Loucy (cell line): ENCODE measurements at regions not wholly inside any gene's neighbourhood (a gene's known extent, or its start where the extent isn't known, plus 50 kb on each side); places are given as distances from the start of the nearest gene placed in this dataset.

Source experiments
- H2AFZ ChIP-seq: fragments of 200-600 bp; sonication (generic); 2 replicates; pipeline ENCODE4 v1.6.0; 2016; ENCODE audit warnings: antibody characterized with exemption, mild to moderate bottlenecking, low read length, moderate library complexity
- H3F3A ChIP-seq: fragments of 200-600 bp; 2 replicates; pipeline ENCODE4 v1.6.0; 2016; ENCODE audit warnings: antibody characterized with exemption, low read depth, mild to moderate bottlenecking
- H3K27me3 ChIP-seq: fragments of 200-600 bp; sonication (generic); 2 replicates; pipeline ENCODE4 v1.6.1; 2014; ENCODE audit warnings: low read length, mild to moderate bottlenecking; ENCODE audit not compliant: insufficient read depth, poor library complexity, severe bottlenecking
- H3K36me3 ChIP-seq: fragments of 200-600 bp; sonication (generic); 2 replicates; pipeline ENCODE4 v1.6.1; 2016; ENCODE audit warnings: low read length; ENCODE audit not compliant: insufficient read depth
- H3K4me1 ChIP-seq: fragments of 200-600 bp; sonication (generic); 2 replicates; pipeline ENCODE4 v1.5.1; 2014; ENCODE audit warnings: low read length, mild to moderate bottlenecking; ENCODE audit not compliant: insufficient read depth, poor library complexity, severe bottlenecking
- H3K4me2 ChIP-seq: fragments of 200-600 bp; sonication (generic); 2 replicates; pipeline ENCODE4 v1.6.0; 2014; ENCODE audit warnings: antibody characterized with exemption, low read length, low read depth, mild to moderate bottlenecking; ENCODE audit not compliant: poor library complexity, severe bottlenecking
- H3K4me3 ChIP-seq: fragments of 200-600 bp; sonication (generic); 2 replicates; pipeline ENCODE4 v1.5.1; 2014; ENCODE audit warnings: low read length, mild to moderate bottlenecking, mixed read lengths; ENCODE audit not compliant: poor library complexity, severe bottlenecking
- H3K79me2 ChIP-seq: fragments of 200-600 bp; sonication (generic); 2 replicates; pipeline ENCODE4 v1.6.1; 2014; ENCODE audit warnings: low read length; ENCODE audit not compliant: insufficient read depth
- H3K9ac ChIP-seq: fragments of 200-600 bp; sonication (generic); 2 replicates; pipeline ENCODE4 v1.6.0; 2014; ENCODE audit warnings: mild to moderate bottlenecking, low read depth, low read length, moderate library complexity; ENCODE audit not compliant: poor library complexity, severe bottlenecking
- H3K9me2 ChIP-seq: fragments of 200-600 bp; sonication (generic); replicated peaks from 2 replicates; pipeline ENCODE4 v1.6.1; 2016; ENCODE audit warnings: low read depth, low read length, mixed read lengths
- H3K9me3 ChIP-seq: fragments of 200-600 bp; sonication (generic); 2 replicates; pipeline ENCODE4 v1.6.1; 2014; ENCODE audit warnings: mild to moderate bottlenecking, antibody characterized with exemption, low read length, low read depth; ENCODE audit not compliant: insufficient read depth
- H4K20me1 ChIP-seq: fragments of 200-600 bp; sonication (generic); 2 replicates; pipeline ENCODE4 v1.6.0; 2014; ENCODE audit warnings: antibody characterized with exemption, low read length, mild to moderate bottlenecking; ENCODE audit not compliant: insufficient read depth, poor library complexity, severe bottlenecking
- CTCF ChIP-seq: fragments of 200-600 bp; sonication (generic); conservative IDR thresholded peaks from 2 replicates; pipeline ENCODE4 v1.5.1; 2014; ENCODE audit warnings: mild to moderate bottlenecking, antibody characterized with exemption, low read length
- EZH2phosphoT487 ChIP-seq: fragments of 200-600 bp; IDR thresholded peaks from 2 replicates; pipeline ENCODE4 v1.6.1; 2018; ENCODE audit warnings: antibody characterized with exemption, mild to moderate bottlenecking, moderate library complexity, borderline replicate concordance

GRCh38 chr7:51629206-51629605, 312.6 kb upstream of the COBL start:
- no peak overlapping the region for H2AFZ ChIP-seq

GRCh38 chr7:51621956-51622355, 305.3 kb upstream of the COBL start:
- no peaks in the 10 kb centered on the region for H4K20me1 ChIP-seq
- H3K9me3 ChIP-seq = no peaks in the 10 kb centered on the region
- H3F3A ChIP-seq = no peaks in the 10 kb centered on the region
- H2AFZ ChIP-seq = no peak overlapping the region
- no peak overlapping the region for H3K9ac ChIP-seq
- no peaks in the 10 kb centered on the region for H3K9me2 ChIP-seq
- no peak for TF ChIP-seq CTCF
- no peak for TF ChIP-seq EZH2phosphoT487
- no peaks in the 10 kb centered on the region for H3K4me1 ChIP-seq
- no peaks in the 10 kb centered on the region for H3K36me3 ChIP-seq
- no peaks in the 10 kb centered on the region for H3K79me2 ChIP-seq
- no peaks in the 10 kb centered on the region for H3K27me3 ChIP-seq
- no peak overlapping the region for H3K4me2 ChIP-seq
- H3K4me3 ChIP-seq = no peak overlapping the region

More at GRCh38 chr7:51629206-51629605, 312.6 kb upstream of the COBL start:
- Histone ChIP-seq H3K4me3 (no peak overlapping the region), H3K9me2 (no peaks in the 10 kb centered on the region), H3K36me3 (no peaks in the 10 kb centered on the region), H3K27me3 (no peaks in the 10 kb centered on the region), H3K9ac (no peak overlapping the region), H4K20me1 (no peaks in the 10 kb centered on the region), H3K4me1 (no peaks in the 10 kb centered on the region), H3F3A (no peaks in the 10 kb centered on the region), H3K4me2 (no peak overlapping the region), H3K79me2 (no peaks in the 10 kb centered on the region), H3K9me3 (no peaks in the 10 kb centered on the region)
- TF ChIP-seq EZH2phosphoT487 (no peak), CTCF (no peak)

GRCh38 chr7:51620706-51621105, 304.1 kb upstream of the COBL start:
- no peaks in the 10 kb centered on the region for H3K9me2 ChIP-seq
- H2AFZ ChIP-seq = no peak overlapping the region
- H3K4me2 ChIP-seq = no peak overlapping the region
- no peaks in the 10 kb centered on the region for H3K36me3 ChIP-seq
- no peaks in the 10 kb centered on the region for H3K79me2 ChIP-seq
- no peaks in the 10 kb centered on the region for H3K9me3 ChIP-seq
- TF ChIP-seq CTCF (no peak), EZH2phosphoT487 (no peak)
- no peak overlapping the region for H3K4me3 ChIP-seq
- H3K27me3 ChIP-seq = no peaks in the 10 kb centered on the region
- H4K20me1 ChIP-seq = no peaks in the 10 kb centered on the region
- no peaks in the 10 kb centered on the region for H3F3A ChIP-seq
- no peaks in the 10 kb centered on the region for H3K4me1 ChIP-seq
- no peak overlapping the region for H3K9ac ChIP-seq
